ENCODE measurements at regions not wholly inside any gene's neighbourhood (a gene's known extent, or its start where the extent isn't known, plus 50 kb on each side); places are given as distances from the start of the nearest gene placed in this dataset.

- Histone ChIP-seq H3K9ac (ENCODE audit: low read depth in 1 of 2, low read length in 2 of 2) (no peak overlapping the region), H3K36me3 (ENCODE audit: control insufficient read depth in 4 of 4, insufficient read depth in 3 of 4, low read depth in 1 of 4, low read length in 3 of 4) (no peaks in the 10 kb centered on the region), H3K9me3 (ENCODE audit: control insufficient read depth in 4 of 4, low read length in 3 of 4) (no peaks in the 10 kb centered on the region), H3K27me3 (ENCODE audit: control insufficient read depth in 4 of 4, insufficient read depth in 4 of 4, low read length in 3 of 4) (no peaks in the 10 kb centered on the region), H3K4me3 (ENCODE audit: low read depth in 1 of 3, low read length in 3 of 3) (no peak overlapping the region), H3K4me1 (ENCODE audit: control insufficient read depth in 4 of 4, insufficient read depth in 4 of 4, low read length in 3 of 4) (no peaks in the 10 kb centered on the region), H3K27ac (ENCODE audit: low read depth in 1 of 2, low read length in 2 of 2) (no peak overlapping the region)
- TF ChIP-seq RXRA (IDR thresholded peaks at IDR 0.05), result no peak
- no peak for TF ChIP-seq TAF1 (conservative IDR thresholded peaks at IDR 0.05)
- no peak for TF ChIP-seq HNF4G (IDR thresholded peaks at IDR 0.05)
- TF ChIP-seq FOXA1 (IDR thresholded peaks at IDR 0.05), result no peak
- no peak for TF ChIP-seq YY1 (IDR thresholded peaks at IDR 0.05)
- TF ChIP-seq GABPA (IDR thresholded peaks at IDR 0.05 in 1 of 2, conservative IDR thresholded peaks at IDR 0.05 in 1 of 2), result no peak
- no peak for TF ChIP-seq NR2F2 (IDR thresholded peaks at IDR 0.05)
- no peak for TF ChIP-seq RAD21 (IDR thresholded peaks at IDR 0.05)
- no peak for TF ChIP-seq MAX (IDR thresholded peaks at IDR 0.05)
- TF ChIP-seq SP1 (IDR thresholded peaks at IDR 0.05), result no peak
- 88% methylated on average over 3 of the region's 3 CpGs for WGBS
- DNase-seq (ENCODE audit: low spot score), result no peak
Observed at GRCh38 chr2:228864131-228864530, 407.0 kb downstream of the PID1 start.

- Histone ChIP-seq H3K27me3 (ENCODE audit: control insufficient read depth in 4 of 4, insufficient read depth in 4 of 4, low read length in 3 of 4) (no peaks in the 10 kb centered on the region), H3K9me3 (ENCODE audit: control insufficient read depth in 4 of 4, low read length in 3 of 4) (no peaks in the 10 kb centered on the region), H3K4me3 (ENCODE audit: low read depth in 1 of 3, low read length in 3 of 3) (no peak overlapping the region), H3K36me3 (ENCODE audit: control insufficient read depth in 4 of 4, insufficient read depth in 3 of 4, low read depth in 1 of 4, low read length in 3 of 4) (no peaks in the 10 kb centered on the region), H3K9ac (ENCODE audit: low read depth in 1 of 2, low read length in 2 of 2) (no peak overlapping the region), H3K4me1 (ENCODE audit: control insufficient read depth in 4 of 4, insufficient read depth in 4 of 4, low read length in 3 of 4) (no peaks in the 10 kb centered on the region), H3K27ac (ENCODE audit: low read depth in 1 of 2, low read length in 2 of 2) (no peak overlapping the region)
- no peak for DNase-seq (ENCODE audit: low spot score)
- TF ChIP-seq GABPA (IDR thresholded peaks at IDR 0.05 in 1 of 2, conservative IDR thresholded peaks at IDR 0.05 in 1 of 2), result no peak
- no peak for TF ChIP-seq SP1 (IDR thresholded peaks at IDR 0.05)
- no peak for TF ChIP-seq NR2F2 (IDR thresholded peaks at IDR 0.05)
- no peak for TF ChIP-seq RAD21 (IDR thresholded peaks at IDR 0.05)
- TF ChIP-seq HNF4G (IDR thresholded peaks at IDR 0.05), result no peak
- no peak for TF ChIP-seq TAF1 (conservative IDR thresholded peaks at IDR 0.05)
- TF ChIP-seq REST (IDR thresholded peaks at IDR 0.05), result no peak
- 78% methylated on average over 5 of the region's 5 CpGs for WGBS
Observed at GRCh38 chr2:228860601-228861285, 410.3 kb downstream of the PID1 start.

GRCh38 chr2:228853151-228853550, 417.9 kb downstream of the PID1 start:
- H3K4me1 ChIP-seq (ENCODE audit: control insufficient read depth in 4 of 4, insufficient read depth in 4 of 4, low read length in 3 of 4), result no peaks in the 10 kb centered on the region
- no peak overlapping the region for H3K27ac ChIP-seq (ENCODE audit: low read depth in 1 of 2, low read length in 2 of 2)
- H3K36me3 ChIP-seq (ENCODE audit: control insufficient read depth in 4 of 4, insufficient read depth in 3 of 4, low read depth in 1 of 4, low read length in 3 of 4), result no peaks in the 10 kb centered on the region
- DNase-seq (ENCODE audit: low spot score), result no peak
- H3K9ac ChIP-seq (ENCODE audit: low read depth in 1 of 2, low read length in 2 of 2), result no peak overlapping the region
- no peak overlapping the region for H3K4me3 ChIP-seq (ENCODE audit: low read depth in 1 of 3, low read length in 3 of 3)
- no peak for TF ChIP-seq GABPA (IDR thresholded peaks at IDR 0.05 in 1 of 2, conservative IDR thresholded peaks at IDR 0.05 in 1 of 2)
- no peak for TF ChIP-seq ZBTB33 (IDR thresholded peaks at IDR 0.05)
- no peak for TF ChIP-seq TAF1 (conservative IDR thresholded peaks at IDR 0.05)
- 92% methylated on average over 7 of the region's 7 CpGs for WGBS
- H3K27me3 ChIP-seq (ENCODE audit: control insufficient read depth in 4 of 4, insufficient read depth in 4 of 4, low read length in 3 of 4), result no peaks in the 10 kb centered on the region
- H3K9me3 ChIP-seq (ENCODE audit: control insufficient read depth in 4 of 4, low read length in 3 of 4), result no peaks in the 10 kb centered on the region

Data from liver (tissue), 7 donors.